HEK293 (cell line): ENCODE measurements at regions not wholly inside any gene's neighbourhood (a gene's known extent, or its start where the extent isn't known, plus 50 kb on each side); places are given as distances from the start of the nearest gene placed in this dataset.

Experiments used
- CTCF ChIP-seq: fragments of 450-650 bp; formaldehyde crosslinking; IDR thresholded peaks from 2 replicates; pipeline ENCODE4 v1.5.1; 2016; ENCODE audit warnings: missing biosample characterization, missing genetic modification characterization
- KLF1 ChIP-seq: fragments of 450-650 bp; formaldehyde crosslinking; IDR thresholded peaks from 2 replicates; pipeline ENCODE4 v1.5.1; 2016; ENCODE audit warnings: missing biosample characterization, missing genetic modification characterization
- RBAK ChIP-seq: fragments of 450-650 bp; formaldehyde crosslinking; IDR thresholded peaks from 2 replicates; pipeline ENCODE4 v1.5.1; 2016; ENCODE audit warnings: missing biosample characterization, missing genetic modification characterization
- REST ChIP-seq: fragments of 450-650 bp; formaldehyde crosslinking; IDR thresholded peaks from 2 replicates; pipeline ENCODE4 v1.5.1; 2016; ENCODE audit warnings: missing biosample characterization, missing genetic modification characterization
- SETDB1 ChIP-seq: IDR thresholded peaks from one replicate; pipeline ENCODE4 v1.6.1; 2017; ENCODE audit warnings: mild to moderate bottlenecking, low read length, moderate library complexity, mixed read lengths; ENCODE audit not compliant: insufficient read length
- ZBTB20 ChIP-seq: fragments of 450-650 bp; formaldehyde crosslinking; IDR thresholded peaks from 2 replicates; pipeline ENCODE4 v1.5.1; 2016; ENCODE audit warnings: missing biosample characterization, missing genetic modification characterization
- ZNF221 ChIP-seq: fragments of 450-650 bp; formaldehyde crosslinking; IDR thresholded peaks from 2 replicates; pipeline ENCODE4 v1.5.1; 2017; ENCODE audit warnings: missing biosample characterization, missing genetic modification characterization, borderline replicate concordance
- ZNF423 ChIP-seq: fragments of 450-650 bp; formaldehyde crosslinking; IDR thresholded peaks from 2 replicates; pipeline ENCODE4 v1.5.1; 2016; ENCODE audit warnings: missing biosample characterization, missing genetic modification characterization
- ZNF510 ChIP-seq: fragments of 450-650 bp; formaldehyde crosslinking; IDR thresholded peaks from 2 replicates; pipeline ENCODE4 v1.5.1; 2018; ENCODE audit warnings: mild to moderate bottlenecking, missing genetic modification characterization, missing biosample characterization; ENCODE audit not compliant: insufficient replicate concordance
- ZNF670 ChIP-seq: fragments of 450-650 bp; formaldehyde crosslinking; IDR thresholded peaks from 2 replicates; pipeline ENCODE4 v1.5.1; 2016; ENCODE audit warnings: missing biosample characterization, missing genetic modification characterization, low read depth
- ZNF776 ChIP-seq: fragments of 450-650 bp; formaldehyde crosslinking; IDR thresholded peaks from 2 replicates; pipeline ENCODE4 v1.5.0; 2017; ENCODE audit warnings: missing biosample characterization, missing genetic modification characterization, borderline replicate concordance

GRCh38 chr15:94847325-94847724 lies 616.0 kb downstream of the MCTP2 start:
- TF ChIP-seq REST (tag by site-specific recombination): no peak
- TF ChIP-seq ZBTB20 (tag by site-specific recombination): no peak
- no peak for TF ChIP-seq SETDB1
- no peak for TF ChIP-seq ZNF221 (tag by site-specific recombination)
- TF ChIP-seq ZNF510: no peak
- TF ChIP-seq CTCF (tag by site-specific recombination): no peak
- TF ChIP-seq ZNF423 (tag by site-specific recombination): no peak
- TF ChIP-seq RBAK (tag by site-specific recombination): no peak
- no peak for TF ChIP-seq ZNF670 (tag by site-specific recombination)
- TF ChIP-seq ZNF776 (tag by site-specific recombination): no peak
- TF ChIP-seq KLF1 (tag by site-specific recombination): no peak
